H1 (cell line): ENCODE measurements at regions not wholly inside any gene's neighbourhood (a gene's known extent, or its start where the extent isn't known, plus 50 kb on each side); places are given as distances from the start of the nearest gene placed in this dataset.

Experiments
- CTCF ChIA-PET: fragments of 300-600 bp; sonication (Branson Sonifier 250); formaldehyde crosslinking; loops from one replicate; lab custom pipeline; 2021; ENCODE audit not compliant: partially characterized antibody; lab: Charles Lee
- POLR2A ChIA-PET: fragments of 300-600 bp; sonication (Branson Sonifier 250); formaldehyde crosslinking; loops from one replicate; lab custom pipeline; 2021; ENCODE audit warnings: inconsistent platforms; ENCODE audit not compliant: partially characterized antibody; lab: Charles Lee
- DNase-seq, 2 experiments: peaks; one replicate each; pipeline versions ENCODE4 v3.0.0 to v3.0.0-alpha.2; 2010 to 2022; ENCODE audit warnings: low spot score in 2 of 2, low read depth in 1 of 2, mixed read lengths in 1 of 2
- FAIRE-seq: peaks from 2 replicates; lab custom pipeline; 2011; peaks lifted over from hg19 to GRCh38; lab: Jason Lieb, UNC
- H2AFZ ChIP-seq: 2 replicates; pipeline ENCODE4 v1.8.1; 2012; ENCODE audit warnings: low read length, inconsistent platforms
- H2AK5ac ChIP-seq: 2 replicates; pipeline ENCODE4 v1.6.1; 2013; ENCODE audit warnings: low read depth, low read length
- H2BK120ac ChIP-seq: replicated peaks from 2 replicates; pipeline ENCODE3; 2013; ENCODE audit warnings: low read depth, low read length, inconsistent platforms
- H2BK12ac ChIP-seq: 2 replicates; pipeline ENCODE4 v1.6.1; 2013; ENCODE audit warnings: low read depth, low read length
- H2BK15ac ChIP-seq: 2 replicates; pipeline ENCODE4 v1.6.1; 2013; ENCODE audit warnings: low read length
- H2BK20ac ChIP-seq: 2 replicates; pipeline ENCODE4 v1.6.1; 2013; ENCODE audit warnings: low read length
- H2BK5ac ChIP-seq: 2 replicates; pipeline ENCODE4 v1.6.1; 2013; ENCODE audit warnings: low read depth, low read length
- H3K14ac ChIP-seq: 2 replicates; pipeline ENCODE4 v1.6.1; 2013; ENCODE audit warnings: inconsistent platforms; ENCODE audit not compliant: insufficient read length
- H3K18ac ChIP-seq: 2 replicates; pipeline ENCODE4 v1.6.1; 2013; ENCODE audit warnings: low read length; ENCODE audit errors: extremely low read depth
- H3K23ac ChIP-seq: 2 replicates; pipeline ENCODE4 v1.6.1; 2013; ENCODE audit warnings: inconsistent platforms; ENCODE audit not compliant: insufficient read length
- H3K23me2 ChIP-seq: 2 replicates; pipeline ENCODE4 v1.6.1; 2013; ENCODE audit warnings: low read depth, low read length
- H3K27ac ChIP-seq: 2 replicates; pipeline ENCODE4 v1.6.1; 2011; ENCODE audit warnings: low read depth, low read length, inconsistent platforms
- H3K27me3 ChIP-seq, 4 experiments: replicated peaks in 1 of 4; 1 replicate in 1 of 4; 2 replicates in 3 of 4; pipeline versions ENCODE4 v1.6.1 to v1.8.1; 2011 to 2013; ENCODE audit warnings: low read length in 3 of 4, mild to moderate bottlenecking in 3 of 4, inconsistent platforms in 2 of 4, mixed read lengths in 2 of 4, moderate library complexity in 1 of 4; ENCODE audit not compliant: control insufficient read depth in 3 of 4, insufficient read depth in 3 of 4; ENCODE audit errors: extremely low read depth in 1 of 4
- H3K36me3 ChIP-seq, 4 experiments: 2 replicates each; pipeline versions ENCODE4 v1.6.1 to v1.8.1; 2011 to 2013; ENCODE audit warnings: mild to moderate bottlenecking in 4 of 4, low read length in 3 of 4, moderate library complexity in 2 of 4, control low read depth in 1 of 4, inconsistent platforms in 1 of 4; ENCODE audit not compliant: insufficient read depth in 4 of 4, control insufficient read depth in 2 of 4
- H3K4ac ChIP-seq: replicated peaks from 2 replicates; pipeline ENCODE3; 2013; ENCODE audit warnings: low read length, low read depth, mixed read lengths, inconsistent platforms; ENCODE audit not compliant: insufficient read length
- H3K4me1 ChIP-seq, 4 experiments: replicated peaks in 1 of 4; 1 replicate in 1 of 4; 2 replicates in 3 of 4; pipeline versions ENCODE4 v1.6.1 to v1.8.1; 2011 to 2013; ENCODE audit warnings: low read length in 3 of 4, inconsistent platforms in 2 of 4, mixed read lengths in 1 of 4; ENCODE audit not compliant: insufficient read depth in 4 of 4, control insufficient read depth in 3 of 4
- H3K4me2 ChIP-seq, 2 experiments: 2 replicates each; pipeline versions ENCODE4 v1.6.1 to v1.8.1; 2011 to 2013; ENCODE audit warnings: low read depth in 2 of 2, low read length in 2 of 2, control low read depth in 1 of 2, inconsistent platforms in 1 of 2, mild to moderate bottlenecking in 1 of 2; ENCODE audit not compliant: insufficient read depth in 1 of 2
- H3K4me3 ChIP-seq, 4 experiments: fragments of 200-600, 300-600 bp in 1 of 4; sonication (generic), shearing (Covaris generic), sonication (Bioruptor Twin) in 1 of 4; 2 replicates each; pipeline versions ENCODE4 v1.5.1 to v1.8.1; 2011 to 2016; ENCODE audit warnings: low read length in 4 of 4, low read depth in 3 of 4, control low read depth in 2 of 4, inconsistent platforms in 2 of 4, mild to moderate bottlenecking in 2 of 4, mixed read lengths in 1 of 4, moderate library complexity in 1 of 4; ENCODE audit not compliant: insufficient read depth in 2 of 4; ENCODE audit errors: extremely low read depth in 1 of 4
- H3K56ac ChIP-seq: replicated peaks from 2 replicates; pipeline ENCODE3; 2013; ENCODE audit warnings: low read depth, mild to moderate bottlenecking, mixed read lengths, low read length, inconsistent platforms; ENCODE audit not compliant: insufficient read length
- H3K79me1 ChIP-seq: 2 replicates; pipeline ENCODE4 v1.6.1; 2013; ENCODE audit warnings: low read depth, low read length, control low read depth
- H3K79me2 ChIP-seq, 2 experiments: 2 replicates each; pipeline versions ENCODE4 v1.6.1 to v1.8.1; 2012 to 2013; ENCODE audit warnings: low read length in 2 of 2, mild to moderate bottlenecking in 2 of 2, inconsistent platforms in 1 of 2; ENCODE audit not compliant: insufficient read depth in 2 of 2, control insufficient read depth in 1 of 2
- H3K9ac ChIP-seq, 4 experiments: replicated peaks in 1 of 4; 1 replicate in 1 of 4; 2 replicates in 3 of 4; pipeline versions ENCODE4 v1.6.1 to v1.8.1; 2011 to 2013; ENCODE audit warnings: low read depth in 3 of 4, low read length in 3 of 4, control low read depth in 2 of 4, mild to moderate bottlenecking in 2 of 4, moderate library complexity in 2 of 4, inconsistent platforms in 1 of 4; ENCODE audit errors: extremely low read depth in 1 of 4
- H3K9me3 ChIP-seq, 2 experiments: 2 replicates each; pipeline versions ENCODE4 v1.6.1 to v1.8.1; 2012 to 2013; ENCODE audit warnings: mild to moderate bottlenecking in 2 of 2, moderate library complexity in 2 of 2, control low read depth in 1 of 2, inconsistent platforms in 1 of 2, low read depth in 1 of 2, low read length in 1 of 2, mixed read lengths in 1 of 2; ENCODE audit not compliant: insufficient read depth in 2 of 2
- H4K20me1 ChIP-seq, 2 experiments: replicated peaks in 1 of 2; 2 replicates each; pipeline versions ENCODE3 to v1.8.1; 2011 to 2013; ENCODE audit warnings: inconsistent platforms in 2 of 2, low read length in 2 of 2, mild to moderate bottlenecking in 1 of 2; ENCODE audit not compliant: insufficient read depth in 2 of 2, control insufficient read depth in 1 of 2
- H4K5ac ChIP-seq: 2 replicates; pipeline ENCODE4 v1.6.1; 2013; ENCODE audit warnings: low read length, low read depth, mixed read lengths, inconsistent platforms; ENCODE audit not compliant: insufficient read length
- H4K8ac ChIP-seq: 2 replicates; pipeline ENCODE4 v1.8.0; 2013; ENCODE audit warnings: mild to moderate bottlenecking, moderate library complexity, low read length, inconsistent platforms; ENCODE audit not compliant: insufficient read depth; ENCODE audit errors: extremely low read depth
- H4K91ac ChIP-seq: replicated peaks from 2 replicates; pipeline ENCODE3; 2013; ENCODE audit warnings: low read length, mixed read lengths, inconsistent platforms; ENCODE audit not compliant: insufficient read length
- CTBP2 ChIP-seq: IDR thresholded peaks from 2 replicates; pipeline ENCODE4 v1.7.0; 2011; ENCODE audit warnings: borderline replicate concordance, mild to moderate bottlenecking, moderate library complexity, mixed read lengths, low read length; ENCODE audit not compliant: insufficient read depth, insufficient read length
- EGR1 ChIP-seq: IDR thresholded peaks from 2 replicates; pipeline ENCODE4 v1.6.1; 2011; ENCODE audit warnings: low read depth, low read length, borderline replicate concordance
- HDAC2 ChIP-seq, 2 experiments: fragments of 300-600 bp in 1 of 2; sonication (generic) in 1 of 2; IDR thresholded peaks; 2 replicates each; pipeline ENCODE4 v1.6.1; 2011 to 2012; ENCODE audit warnings: low read depth in 2 of 2, low read length in 2 of 2, mild to moderate bottlenecking in 2 of 2, moderate library complexity in 2 of 2, borderline replicate concordance in 1 of 2, inconsistent platforms in 1 of 2
- NRF1 ChIP-seq: IDR thresholded peaks from 2 replicates; pipeline ENCODE4 v1.6.1; 2011; ENCODE audit warnings: mild to moderate bottlenecking, low read depth, low read length, improper control_type of control experiment
- YY1 ChIP-seq: IDR thresholded peaks from 2 replicates; pipeline ENCODE4 v1.6.1; 2011; ENCODE audit warnings: low read depth, mild to moderate bottlenecking, low read length
- WGBS, 2 experiments: shearing (Covaris generic) in 1 of 2; methylation state at CpG; one replicate each; pipeline versions ENCODE4 v1.1.6 to v1.1.7; 2013 to 2015; ENCODE audit warnings: low lambda C conversion rate in 2 of 2, mixed read lengths in 2 of 2, inconsistent platforms in 1 of 2, low coverage in 1 of 2, missing lambda C conversion rate in 1 of 2; ENCODE audit not compliant: insufficient replicate concordance in 2 of 2, insufficient coverage in 1 of 2, insufficient read length in 1 of 2; ENCODE audit errors: extremely low coverage in 1 of 2, missing lambda C conversion rate in 1 of 2; 5-methylcytosine and 5-hydroxymethylcytosine counted together
- TF ChIP-seq, protein P1 (sequence below), 3 experiments: IDR thresholded peaks; 1 replicate in 2 of 3; 2 replicates in 1 of 3; pipeline versions ENCODE4 v1.5.1 to v1.6.1; 2011; ENCODE audit warnings: low read length in 3 of 3, mild to moderate bottlenecking in 3 of 3, inconsistent platforms in 2 of 3, low read depth in 1 of 3, moderate library complexity in 1 of 3; ENCODE audit not compliant: insufficient read depth in 1 of 3; ENCODE audit errors: control extremely low read depth in 1 of 3

GRCh38 chr4:54940996-54941865 is 184.2 kb downstream of the KDR start:
- Histone ChIP-seq H2AFZ (no peak overlapping the region), H3K79me1 (no peaks in the 10 kb centered on the region), H2BK12ac (no peak overlapping the region), H2BK5ac (no peak overlapping the region), H3K23me2 (no peaks in the 10 kb centered on the region), H3K79me2 (no peaks in the 10 kb centered on the region), H3K14ac (no peak overlapping the region), H3K4ac (no peak overlapping the region), H2AK5ac (no peak overlapping the region), H4K20me1 (no peaks in the 10 kb centered on the region), H3K27me3 (no peaks in the 10 kb centered on the region), H3K9me3 (no peaks in the 10 kb centered on the region), H4K91ac (no peak overlapping the region), H3K27ac (no peak overlapping the region), H3K9ac (no peak overlapping the region), H2BK20ac (no peak overlapping the region), H3K4me2 (no peak overlapping the region), H2BK15ac (no peak overlapping the region), H3K4me3 (no peak overlapping the region), H3K4me1 (no peaks in the 10 kb centered on the region), H3K36me3 (no peaks in the 10 kb centered on the region), H4K8ac (no peak overlapping the region), H3K23ac (no peak overlapping the region), H4K5ac (no peak overlapping the region), H3K18ac (no peak overlapping the region), H3K56ac (no peak overlapping the region), H2BK120ac (no peak overlapping the region)
- TF ChIP-seq CTBP2 (no peak), EGR1 (no peak), NRF1 (no peak), YY1 (no peak), HDAC2 (IDR thresholded peaks at IDR 0.05; ENCODE audit: borderline replicate concordance in 1 of 2, low read depth in 2 of 2, low read length in 2 of 2) (no peak)
- TF ChIP-seq, protein P1, sequence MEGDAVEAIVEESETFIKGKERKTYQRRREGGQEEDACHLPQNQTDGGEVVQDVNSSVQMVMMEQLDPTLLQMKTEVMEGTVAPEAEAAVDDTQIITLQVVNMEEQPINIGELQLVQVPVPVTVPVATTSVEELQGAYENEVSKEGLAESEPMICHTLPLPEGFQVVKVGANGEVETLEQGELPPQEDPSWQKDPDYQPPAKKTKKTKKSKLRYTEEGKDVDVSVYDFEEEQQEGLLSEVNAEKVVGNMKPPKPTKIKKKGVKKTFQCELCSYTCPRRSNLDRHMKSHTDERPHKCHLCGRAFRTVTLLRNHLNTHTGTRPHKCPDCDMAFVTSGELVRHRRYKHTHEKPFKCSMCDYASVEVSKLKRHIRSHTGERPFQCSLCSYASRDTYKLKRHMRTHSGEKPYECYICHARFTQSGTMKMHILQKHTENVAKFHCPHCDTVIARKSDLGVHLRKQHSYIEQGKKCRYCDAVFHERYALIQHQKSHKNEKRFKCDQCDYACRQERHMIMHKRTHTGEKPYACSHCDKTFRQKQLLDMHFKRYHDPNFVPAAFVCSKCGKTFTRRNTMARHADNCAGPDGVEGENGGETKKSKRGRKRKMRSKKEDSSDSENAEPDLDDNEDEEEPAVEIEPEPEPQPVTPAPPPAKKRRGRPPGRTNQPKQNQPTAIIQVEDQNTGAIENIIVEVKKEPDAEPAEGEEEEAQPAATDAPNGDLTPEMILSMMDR (IDR thresholded peaks at IDR 0.05; ENCODE audit: control extremely low read depth in 1 of 3, insufficient read depth in 1 of 3, low read depth in 1 of 3, low read length in 3 of 3), result no peak
- 84% methylated on average over 7 of the region's 7 CpGs; no CpG with 5 or more reads in 1 of the 2 experiments for WGBS, 2 experiments
- CTCF ChIA-PET, result interaction anchor here (0.9 to 1.4 kb wide), 2 partner anchors 23 to 31 kb away, joined by 3 read pairs; no protein-coding TSS in a partner anchor
- no peak for FAIRE-seq
- POLR2A ChIA-PET, result no interaction called here
- DNase-seq, result no peak
